Right lobe of liver (tissue), 6 donors: ENCODE measurements at regions not wholly inside any gene's neighbourhood (a gene's known extent, or its start where the extent isn't known, plus 50 kb on each side); places are given as distances from the start of the nearest gene placed in this dataset.

Experiments used
- ATAC-seq, 4 donors: fragments of 200-7000 bp; cut with Tn5 transposase; one replicate each; pipeline ENCODE4 v1.9.1; 2020; ENCODE audit warnings: mild to moderate bottlenecking in 4 of 4, moderate library complexity in 4 of 4
- DNase-seq, 3 donors: peaks; one replicate each; pipeline ENCODE4 v3.0.0-alpha.2; 2020
- H3K27ac ChIP-seq, 3 donors: fragments of 200-600 bp; one replicate each; pipeline ENCODE4 v1.8.0; 2022
- H3K27me3 ChIP-seq, 2 donors: fragments of 200-600 bp; one replicate each; pipeline ENCODE4 v1.8.0; 2022
- H3K36me3 ChIP-seq, 4 donors: fragments of 200-600 bp; sonication (generic) in 1 of 4; one replicate each; pipeline versions ENCODE4 v1.5.1 to v1.8.0; 2017 to 2022; ENCODE audit warnings: control low read depth in 1 of 4
- H3K4me1 ChIP-seq, 4 donors: fragments of 200-600 bp; sonication (generic) in 1 of 4; one replicate each; pipeline versions ENCODE4 v1.5.1 to v1.8.0; 2017 to 2022; ENCODE audit warnings: control low read depth in 1 of 4
- H3K4me3 ChIP-seq, 3 donors: fragments of 200-600 bp; one replicate each; pipeline ENCODE4 v1.8.0; 2022
- H3K9me3 ChIP-seq, 4 donors: fragments of 200-600 bp; sonication (generic) in 1 of 4; one replicate each; pipeline versions ENCODE4 v1.5.1 to v1.8.0; 2017 to 2022; ENCODE audit warnings: control low read depth in 1 of 4
- POLR2A ChIP-seq: fragments of 450-650 bp; IDR thresholded peaks from one replicate; pipeline ENCODE4 v1.6.1; 2017; ENCODE audit warnings: antibody characterized with exemption, mild to moderate bottlenecking
- WGBS: methylation state at CpG from one replicate; pipeline ENCODE4 v1.1.6; 2018; ENCODE audit warnings: low coverage, low lambda C conversion rate; ENCODE audit not compliant: insufficient coverage; ENCODE audit errors: missing lambda C conversion rate; 5-methylcytosine and 5-hydroxymethylcytosine counted together
- intact Hi-C, 2 donors: fragments of 100-400 bp; cut with DNase I; formaldehyde crosslinking; loops; one replicate each; pipeline versions ENCODE4 v1.11.2 to v1.14.1; 2022
- microRNA counts: library from miRNA; unstranded; fragments of <30 nt; microRNA quantifications from one replicate; lab custom pipeline; 2016
- microRNA-seq, 2 donors: library from miRNA; unstranded; fragments of <30 nt; microRNA quantifications; one replicate each; pipeline ENCODE4, GENCODE V29; 2019 to 2020
- small RNA-seq, 2 experiments: library from RNA; depleted of rRNA; stranded (forward); fragments of <200 nt; gene quantifications; one replicate each; pipeline ENCODE3, GENCODE V24; 2016
- TF ChIP-seq, protein P1 (sequence below), 4 donors: fragments of 200-600 bp in 3 of 4; fragments of 450-650 bp in 1 of 4; IDR thresholded peaks; one replicate each; pipeline versions ENCODE4 v1.5.1 to v1.8.0; 2016 to 2022; ENCODE audit warnings: antibody characterized with exemption in 4 of 4, mild to moderate bottlenecking in 2 of 4
- donor health status: DM: no; HTN: yes; CAD: no.
- donor health status: DM: no; HTN: no; CAD: no.
- donor health status: DM: no; HTN: no; CAD: no.
- donor health status: DM: no; HTN: yes; CAD: no.
- donor health status: DM: no; HTN: yes; CAD: no.

DNA sequence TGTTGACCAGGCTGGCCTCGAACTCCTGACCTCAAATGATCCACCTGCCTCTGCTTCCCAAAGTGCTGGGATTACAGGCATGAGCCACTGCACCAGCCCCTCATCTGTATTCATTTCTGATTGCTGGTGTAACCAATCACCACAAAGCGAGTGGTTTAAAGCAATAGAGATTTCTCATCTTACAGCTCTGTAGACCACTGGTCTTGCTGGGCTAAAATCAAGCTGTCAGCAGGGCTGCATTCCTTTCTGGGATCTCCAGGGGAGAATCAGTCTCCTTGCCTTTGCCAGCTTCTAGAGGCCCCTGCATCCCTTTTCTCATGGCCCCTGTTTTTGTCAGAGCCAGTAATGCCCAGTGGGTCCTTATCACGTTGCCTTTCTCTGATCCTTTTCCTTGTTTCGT is 49.9 kb upstream of the PMEPA1 start:
- TF ChIP-seq POLR2A, result no peak
- TF ChIP-seq, protein P1, sequence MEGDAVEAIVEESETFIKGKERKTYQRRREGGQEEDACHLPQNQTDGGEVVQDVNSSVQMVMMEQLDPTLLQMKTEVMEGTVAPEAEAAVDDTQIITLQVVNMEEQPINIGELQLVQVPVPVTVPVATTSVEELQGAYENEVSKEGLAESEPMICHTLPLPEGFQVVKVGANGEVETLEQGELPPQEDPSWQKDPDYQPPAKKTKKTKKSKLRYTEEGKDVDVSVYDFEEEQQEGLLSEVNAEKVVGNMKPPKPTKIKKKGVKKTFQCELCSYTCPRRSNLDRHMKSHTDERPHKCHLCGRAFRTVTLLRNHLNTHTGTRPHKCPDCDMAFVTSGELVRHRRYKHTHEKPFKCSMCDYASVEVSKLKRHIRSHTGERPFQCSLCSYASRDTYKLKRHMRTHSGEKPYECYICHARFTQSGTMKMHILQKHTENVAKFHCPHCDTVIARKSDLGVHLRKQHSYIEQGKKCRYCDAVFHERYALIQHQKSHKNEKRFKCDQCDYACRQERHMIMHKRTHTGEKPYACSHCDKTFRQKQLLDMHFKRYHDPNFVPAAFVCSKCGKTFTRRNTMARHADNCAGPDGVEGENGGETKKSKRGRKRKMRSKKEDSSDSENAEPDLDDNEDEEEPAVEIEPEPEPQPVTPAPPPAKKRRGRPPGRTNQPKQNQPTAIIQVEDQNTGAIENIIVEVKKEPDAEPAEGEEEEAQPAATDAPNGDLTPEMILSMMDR (IDR thresholded peaks at IDR 0.05), result no peak
- no peak overlapping the region for H3K27ac ChIP-seq
- no peaks in the 10 kb centered on the region for H3K9me3 ChIP-seq
- no peak for DNase-seq
- H3K4me3 ChIP-seq, result no peak overlapping the region
- 51% methylated on average over 4 of the region's 4 CpGs for WGBS
- no peak for ATAC-seq
- intact Hi-C loops, result no loop called here
- H3K27me3 ChIP-seq, result no peaks in the 10 kb centered on the region
- no peaks in the 10 kb centered on the region for H3K36me3 ChIP-seq
- no peaks in the 10 kb centered on the region for H3K4me1 ChIP-seq

MicroRNAs encoded in the stretch of these regions (microRNA counts, 767-probe panel; counts per million panel counts)
- 237 counts per million for microRNA hsa-miR-4532 (lab: Ali Mortazavi, UCI)

Small RNA genes lying in the stretch of these regions (microRNA-seq; reads per million reads assigned to microRNA genes)
- 0 to 0.64 reads per million in 2 donors for gene MIR4532

Small RNA genes lying in the stretch of these regions (small RNA-seq; reads per million reads assigned to genes)
- 0 reads per million in 2 experiments for gene MIR4532
